Stimulated activated naive CD8-positive, alpha-beta T cell treated with anti-CD3 and anti-CD28 coated beads, Interleukin-15, Interleukin-2, amounts not matched to agents 100 U/mL and 50 U/mL, for 24 hours (primary cell): ENCODE measurements at regions not wholly inside any gene's neighbourhood (a gene's known extent, or its start where the extent isn't known, plus 50 kb on each side); places are given as distances from the start of the nearest gene placed in this dataset.
"Not testable (repeated sequence)": the region's sequence is repeated elsewhere in the genome, so short reads cannot be mapped to it uniquely, and the experiment has no call there.

Experiments used
- ATAC-seq: fragments of 150-1000 bp; cut with Tn5 transposase; one replicate; pipeline ENCODE4 v1.10.0; 2021
- DNase-seq: peaks from one replicate; pipeline ENCODE4 v3.0.0; 2021

DNA sequence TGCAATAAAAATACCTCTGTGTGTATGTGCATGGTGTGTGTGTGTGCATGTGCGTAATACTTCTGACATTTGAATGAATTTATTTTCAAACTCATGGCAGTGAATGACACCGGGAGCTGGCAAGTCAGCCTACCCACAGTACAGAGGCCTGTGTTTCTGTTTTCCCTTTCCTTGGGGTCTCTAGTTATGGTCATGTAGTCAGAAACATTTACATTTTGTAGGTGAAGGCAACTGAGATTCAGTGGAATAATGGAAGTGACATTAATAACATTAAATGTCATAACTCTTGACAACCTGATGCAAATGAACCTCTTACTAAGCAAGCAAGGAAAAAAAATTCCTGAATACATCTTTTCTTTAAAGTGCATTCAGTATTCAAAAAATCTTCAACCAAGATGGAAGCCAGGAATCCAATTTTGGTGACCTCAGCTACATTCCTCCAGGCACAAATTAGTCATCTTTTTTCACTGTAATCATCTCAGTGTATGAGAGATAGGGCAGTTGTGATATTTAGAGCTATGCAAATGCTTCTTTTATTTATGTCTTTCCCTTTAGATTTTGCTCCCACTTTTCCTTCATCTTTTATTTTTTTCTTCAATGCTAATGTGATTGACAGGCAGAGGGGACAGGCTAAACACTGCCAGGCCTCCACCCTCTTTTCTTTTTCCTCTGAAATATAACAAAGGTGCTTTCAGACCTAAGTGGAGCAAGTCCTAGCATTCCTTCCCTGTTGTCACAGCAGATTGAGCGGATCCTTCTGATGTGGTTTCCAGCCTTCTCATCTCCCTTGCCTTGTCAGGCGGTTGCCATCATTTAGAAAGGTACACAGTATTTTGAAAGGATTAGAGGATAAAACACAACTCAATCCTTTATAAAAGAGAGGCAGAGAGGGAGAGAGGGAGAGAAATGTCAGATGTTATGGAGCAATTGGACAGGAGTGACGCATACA is 569.8 kb upstream of the ADAMTS16 start:
- ATAC-seq (no peak), DNase-seq (no peak)

GRCh38 chr5:4571248-4571948 is 568.7 kb upstream of the ADAMTS16 start:
- DNase-seq = no peak
- no peak for ATAC-seq

DNA sequence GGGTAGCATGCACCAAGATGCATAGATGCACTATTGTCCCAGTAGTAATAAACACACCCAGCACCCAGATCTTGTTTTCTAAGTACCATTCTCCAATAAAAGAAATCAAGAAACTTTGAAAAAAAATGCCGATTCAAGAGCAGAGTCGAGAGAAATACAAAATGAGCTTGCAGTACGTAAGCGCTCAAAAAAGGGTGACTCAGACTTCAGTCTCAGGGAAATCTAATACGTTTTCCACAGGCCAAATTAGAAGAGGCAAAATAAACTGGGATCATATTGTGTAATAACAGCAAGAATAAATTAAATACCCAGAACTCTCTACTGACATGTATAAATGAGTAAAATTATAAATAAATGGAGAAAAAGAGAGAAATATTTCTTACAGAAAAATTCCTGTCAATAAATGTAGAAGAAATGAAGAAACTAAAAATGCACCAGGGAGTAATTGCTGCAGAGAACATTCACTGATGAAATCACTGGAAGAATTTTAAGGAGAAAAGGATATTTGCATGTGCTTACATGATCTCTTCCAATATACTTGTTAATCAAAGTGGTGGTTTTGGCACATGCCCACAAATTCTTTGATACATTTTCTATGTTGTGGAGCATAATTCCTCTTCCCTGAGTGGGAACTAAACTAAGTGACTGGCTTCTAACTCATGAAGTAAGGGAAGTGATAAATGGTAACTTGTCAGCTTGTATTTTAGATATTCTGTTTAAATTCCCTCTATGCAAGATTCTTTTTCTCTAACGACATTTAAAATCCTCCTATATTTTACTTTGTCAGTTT is 567.6 kb upstream of the ADAMTS16 start:
- no peak for DNase-seq
- no peak for ATAC-seq

DNA sequence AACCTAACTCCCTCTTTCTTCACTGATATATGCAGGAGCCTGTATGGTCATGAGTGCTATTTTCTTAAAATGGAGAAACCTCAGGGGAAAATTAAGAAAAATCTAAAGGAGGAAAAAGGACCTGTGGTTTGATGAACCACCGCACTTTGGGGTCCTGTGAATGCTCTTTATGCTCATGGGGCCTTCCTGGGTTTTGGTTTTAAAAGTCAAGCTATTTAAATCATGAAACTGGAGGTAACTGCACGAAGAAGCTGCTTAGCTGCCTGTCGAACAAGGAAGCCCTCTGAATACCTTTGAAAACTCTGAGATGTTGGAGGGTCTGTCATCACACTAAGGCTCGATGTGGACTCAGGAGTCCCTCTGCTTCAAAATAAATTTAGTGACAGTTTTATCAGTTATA is 564.5 kb upstream of the ADAMTS16 start:
- no peak for DNase-seq
- no peak for ATAC-seq

DNA sequence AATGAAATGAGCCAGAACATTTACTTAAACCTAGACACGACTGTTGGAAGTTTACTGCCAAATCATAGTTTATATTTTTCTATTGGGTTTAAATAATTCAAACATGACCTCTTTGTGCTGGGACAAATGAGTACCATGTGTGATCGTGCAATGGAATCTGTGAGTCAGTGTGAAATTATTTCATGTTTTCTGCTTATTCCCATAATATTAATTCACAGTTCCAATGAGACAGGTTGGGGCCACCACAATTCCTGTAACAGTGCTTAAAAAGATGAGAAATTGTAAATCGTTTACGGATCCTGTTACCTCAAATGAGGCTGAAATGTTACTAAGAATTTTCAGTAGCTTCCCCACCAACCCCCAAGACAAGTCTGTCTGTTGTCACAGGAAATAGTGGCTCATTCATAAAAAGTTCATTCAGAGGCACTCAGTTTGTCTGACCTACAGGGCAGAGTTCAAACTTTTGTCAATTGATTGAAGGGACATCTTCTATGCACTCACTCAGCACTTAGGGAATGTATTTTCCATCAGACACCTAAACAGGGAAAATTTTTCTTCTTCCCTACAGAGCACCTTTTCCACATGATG is 563.9 kb upstream of the ADAMTS16 start:
- ATAC-seq (no peak), DNase-seq (no peak)

DNA sequence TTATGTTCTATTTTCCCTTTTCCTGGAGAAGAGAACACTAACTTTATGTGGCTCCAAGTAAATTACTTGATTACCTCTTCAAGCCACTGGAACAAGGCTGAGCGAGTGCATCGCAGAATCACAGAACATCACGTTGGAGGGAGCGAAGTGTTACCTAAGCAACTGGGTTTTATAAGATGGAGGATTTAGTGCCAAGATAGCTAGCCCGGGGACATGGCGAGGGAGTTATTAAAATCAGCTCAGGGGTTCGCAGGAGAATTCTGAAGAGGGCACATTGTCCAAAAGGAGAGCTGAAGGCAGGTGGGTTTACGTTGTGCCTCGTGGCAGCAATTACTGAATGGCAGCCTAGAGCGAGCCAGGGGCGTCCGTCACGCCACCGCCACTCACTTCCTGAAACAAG is 563.2 kb upstream of the ADAMTS16 start:
- DNase-seq (no peak), ATAC-seq (no peak)

- ATAC-seq (no peak), DNase-seq (no peak)
Observed at GRCh38 chr5:4579679-4580078, 560.5 kb upstream of the ADAMTS16 start.

- DNase-seq = no peak
- ATAC-seq = no peak
Observed at GRCh38 chr5:4580772-4581171, 559.4 kb upstream of the ADAMTS16 start.

DNA sequence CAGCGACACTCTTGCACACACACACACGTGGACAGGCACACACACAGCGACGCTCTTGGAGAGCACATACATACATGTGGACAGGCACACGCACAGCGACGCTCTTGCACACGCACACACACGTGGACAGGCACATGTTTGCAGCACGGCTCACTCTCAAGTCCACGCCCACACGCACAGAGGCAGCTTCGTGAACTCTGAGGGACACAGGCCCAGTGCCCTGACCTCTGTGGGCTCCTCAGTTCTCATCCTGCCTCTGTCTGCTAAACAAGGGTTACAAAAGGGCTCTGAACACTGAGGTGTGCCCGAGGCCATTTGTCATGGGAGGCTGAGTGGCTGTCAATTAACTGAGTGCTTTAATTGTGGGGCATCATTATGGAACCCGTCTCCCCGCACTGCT is 558.8 kb upstream of the ADAMTS16 start:
- no peak for ATAC-seq

GRCh38 chr5:4584982-4585381 is 555.1 kb upstream of the ADAMTS16 start:
- no peak for ATAC-seq

More for the DNA sequence above, 558.8 kb upstream of the ADAMTS16 start:
- no peak for DNase-seq

GRCh38 chr5:4613440-4613839 is 526.7 kb upstream of the ADAMTS16 start:
- ATAC-seq (no peak), DNase-seq (no peak)

More at GRCh38 chr5:4584982-4585381, 555.1 kb upstream of the ADAMTS16 start:
- DNase-seq = no peak

- no peak for ATAC-seq
Observed at GRCh38 chr5:4614088-4614487, 526.0 kb upstream of the ADAMTS16 start.

DNA sequence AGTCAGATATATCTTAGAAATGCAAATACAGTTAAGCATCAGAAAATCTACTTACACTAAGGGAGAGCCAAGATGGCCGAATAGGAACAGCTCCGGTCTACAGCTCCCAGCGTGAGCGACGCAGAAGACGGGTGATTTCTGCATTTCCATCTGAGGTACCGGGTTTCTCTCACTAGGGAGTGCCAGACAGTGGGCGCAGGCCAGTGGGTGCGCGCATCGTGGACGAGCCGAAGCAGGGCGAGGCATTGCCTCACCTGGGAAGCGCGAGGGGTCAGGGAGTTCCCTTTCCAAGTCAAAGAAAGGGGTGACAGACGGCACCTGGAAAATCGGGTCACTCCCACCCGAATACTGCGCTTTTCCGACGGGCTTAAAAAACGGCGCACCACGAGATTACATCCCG is 524.8 kb upstream of the ADAMTS16 start:
- ATAC-seq, DNase-seq: not testable (repeated sequence)

More at GRCh38 chr5:4614088-4614487, 526.0 kb upstream of the ADAMTS16 start:
- no peak for DNase-seq

DNA sequence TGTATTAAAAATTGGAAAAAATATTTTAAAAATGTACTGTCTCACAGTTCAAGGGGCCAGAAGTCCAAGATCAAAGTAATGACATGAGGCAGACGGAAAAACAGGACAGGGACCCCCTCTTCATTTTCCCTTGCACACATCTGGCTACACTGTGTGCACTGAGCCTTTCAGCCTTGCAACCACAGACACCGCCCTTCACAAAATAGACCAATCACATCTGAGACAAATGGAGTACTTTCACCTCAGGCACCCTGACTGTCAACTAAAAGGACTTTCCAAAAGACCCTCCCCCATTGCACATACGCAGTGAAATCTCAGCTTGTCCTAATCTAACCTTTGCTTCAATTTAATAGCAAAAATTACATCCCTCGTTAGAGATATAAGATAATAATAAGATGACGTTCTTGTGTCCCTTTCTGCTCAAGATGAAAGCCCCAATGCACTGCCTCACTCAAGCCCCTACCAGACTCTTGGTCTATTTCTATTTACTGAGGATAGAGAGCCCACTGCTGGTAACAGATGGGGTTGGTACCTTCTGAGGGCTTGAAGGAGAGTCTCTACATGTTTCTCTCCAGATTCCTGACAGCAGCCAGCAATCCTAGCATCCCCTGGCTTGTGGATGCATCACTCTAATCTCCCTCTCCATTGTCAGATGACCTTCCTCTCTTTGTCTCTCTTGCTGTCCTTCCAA is 514.8 kb upstream of the ADAMTS16 start:
- ATAC-seq (no peak), DNase-seq (no peak)

DNA sequence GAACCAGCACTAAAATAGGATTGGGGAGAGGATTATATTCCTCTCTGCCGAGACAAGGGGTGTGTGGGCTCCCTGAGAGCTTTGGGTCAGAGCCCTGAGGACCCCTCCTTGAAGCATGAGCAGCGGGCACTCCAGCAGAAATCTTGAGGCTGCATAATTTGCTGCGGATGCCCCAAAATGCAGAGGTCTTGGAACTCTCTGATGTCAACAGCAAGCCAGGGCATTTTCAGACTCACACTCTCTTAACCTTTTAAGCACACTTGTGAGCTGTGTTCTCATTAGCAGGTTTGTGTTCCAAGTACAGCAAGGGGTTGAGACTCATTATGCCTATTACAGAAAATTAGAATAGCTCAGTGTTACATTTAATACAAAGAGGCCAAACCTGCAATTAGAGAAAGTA is 513.0 kb upstream of the ADAMTS16 start:
- DNase-seq (no peak), ATAC-seq (no peak)

- ATAC-seq (no peak), DNase-seq (no peak)
Observed at GRCh38 chr5:4627929-4628328, 512.2 kb upstream of the ADAMTS16 start.

DNA sequence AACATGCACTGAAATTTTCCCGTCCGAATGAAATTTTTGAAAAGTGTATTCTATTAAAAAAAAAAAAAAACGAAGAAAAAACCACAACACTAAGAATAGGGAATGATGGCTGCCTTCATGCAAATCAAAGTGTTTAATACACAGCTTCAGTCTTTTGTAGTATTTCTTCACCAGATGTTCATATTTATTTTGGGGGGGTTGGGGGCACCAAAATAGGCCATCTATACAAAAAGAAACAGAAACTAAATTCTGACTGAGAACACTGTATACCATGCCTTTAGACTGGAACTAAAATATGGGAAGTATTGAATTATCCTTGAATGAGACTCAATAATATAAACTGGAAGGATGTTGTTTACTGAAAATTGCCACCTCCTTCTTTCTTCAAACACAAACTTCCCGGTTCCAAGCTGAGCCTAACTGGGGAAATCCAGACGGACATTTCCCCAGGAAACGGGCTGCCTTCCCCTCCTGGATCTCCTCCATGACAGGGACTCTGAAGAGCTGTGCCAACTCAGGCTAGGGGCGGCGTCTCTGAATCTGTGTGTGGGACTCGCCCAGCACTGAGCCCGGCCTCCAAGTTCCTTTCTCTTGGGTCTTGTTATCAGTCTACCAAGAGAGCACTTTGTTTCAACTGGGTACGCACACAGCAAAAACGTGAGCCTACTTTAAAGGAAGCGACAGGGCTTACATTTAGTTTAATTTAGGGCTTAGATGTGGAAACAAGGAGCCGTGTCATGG is 511.3 kb upstream of the ADAMTS16 start:
- ATAC-seq = no peak
- no peak for DNase-seq

DNA sequence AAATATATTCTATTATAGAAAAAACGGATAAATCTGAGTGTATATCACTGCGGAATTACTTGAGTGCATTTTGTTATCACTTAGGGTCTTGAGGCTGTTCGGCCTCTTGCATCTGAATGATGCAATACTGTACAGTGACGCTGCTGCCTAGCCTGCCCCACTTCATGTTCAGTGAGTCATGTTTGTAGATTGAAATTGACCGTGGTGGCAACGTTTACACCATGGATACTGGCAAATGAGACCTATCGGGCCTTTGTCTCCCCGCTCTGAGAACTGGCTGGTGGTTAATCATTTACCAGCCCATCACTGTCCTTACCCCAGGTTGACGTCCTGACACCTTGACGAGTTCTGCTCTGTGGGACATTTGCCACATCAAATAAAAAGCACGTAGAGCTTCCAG is 510.1 kb upstream of the ADAMTS16 start:
- ATAC-seq = no peak
- no peak for DNase-seq

DNA sequence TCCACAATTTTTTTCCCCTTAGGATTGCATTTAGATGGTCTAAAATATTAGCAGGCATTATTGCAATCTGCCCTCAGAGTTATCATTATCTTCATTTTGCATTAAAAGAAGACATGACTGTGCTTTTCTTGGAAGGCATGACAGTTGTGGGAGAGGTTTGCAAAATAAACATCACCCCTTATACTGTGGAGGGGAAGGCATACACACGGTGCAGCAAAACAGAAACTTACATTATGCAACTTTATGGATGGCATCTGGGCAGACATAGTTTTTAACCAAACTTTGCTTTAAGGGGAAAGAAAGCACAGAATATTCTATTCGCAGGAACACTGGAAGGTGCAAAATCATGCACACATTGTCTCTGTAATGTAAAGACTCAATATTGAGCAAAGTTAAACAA is 505.8 kb upstream of the ADAMTS16 start:
- ATAC-seq = no peak
- DNase-seq = no peak

- DNase-seq = no peak
Observed at GRCh38 chr5:4636378-4636777, 503.8 kb upstream of the ADAMTS16 start.

DNA sequence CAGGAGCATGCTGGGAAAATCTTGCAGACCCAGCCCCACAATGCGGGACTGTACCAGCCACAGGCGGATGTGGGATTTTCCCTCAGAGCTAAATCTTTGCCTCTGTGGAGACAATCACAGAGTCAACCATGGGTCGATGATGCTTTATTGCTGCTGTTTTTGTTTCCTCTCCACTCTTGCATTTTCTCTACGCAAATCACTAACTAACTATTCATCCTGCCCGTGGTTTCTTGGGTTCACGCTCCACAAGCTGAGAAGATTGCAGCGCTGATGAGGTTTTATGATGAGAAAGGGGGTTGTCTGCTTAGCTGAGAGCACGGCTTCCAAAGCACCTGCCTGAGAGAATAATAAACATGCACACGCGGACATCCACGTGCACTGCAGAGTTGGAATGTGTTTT is 500.2 kb upstream of the ADAMTS16 start:
- ATAC-seq (no peak), DNase-seq (no peak)

More at GRCh38 chr5:4636378-4636777, 503.8 kb upstream of the ADAMTS16 start:
- ATAC-seq = no peak
